Neural progenitor cell (in vitro differentiated cells): ENCODE measurements at regions not wholly inside any gene's neighbourhood (a gene's known extent, or its start where the extent isn't known, plus 50 kb on each side); places are given as distances from the start of the nearest gene placed in this dataset.

ENCODE experiments used
- DNase-seq: peaks from one replicate; pipeline ENCODE4 v3.0.0-alpha.2; 2016; ENCODE audit warnings: low spot score
- H2AFZ ChIP-seq: fragments of 200-600 bp; sonication (generic); replicated peaks from 2 replicates; pipeline ENCODE4 v1.6.1; 2016; ENCODE audit warnings: antibody characterized with exemption
- H3F3A ChIP-seq: fragments of 200-600 bp; sonication (generic); 2 replicates; pipeline ENCODE4 v1.6.1; 2016; ENCODE audit warnings: antibody characterized with exemption, low read depth
- H3K27ac ChIP-seq: fragments of 200-600 bp; sonication (generic); 2 replicates; pipeline ENCODE4 v1.5.1; 2016; ENCODE audit warnings: mild to moderate bottlenecking
- H3K27me3 ChIP-seq: fragments of 200-600 bp; sonication (generic); 2 replicates; pipeline ENCODE4 v1.6.1; 2016; ENCODE audit warnings: mild to moderate bottlenecking, moderate library complexity
- H3K36me3 ChIP-seq: fragments of 200-600 bp; sonication (generic); 2 replicates; pipeline ENCODE4 v1.5.1; 2016
- H3K4me1 ChIP-seq: fragments of 200-600 bp; sonication (generic); 2 replicates; pipeline ENCODE4 v1.6.1; 2016; ENCODE audit warnings: mixed run types
- H3K4me2 ChIP-seq: fragments of 200-600 bp; sonication (generic); 2 replicates; pipeline ENCODE4 v1.6.1; 2016
- H3K4me3 ChIP-seq: fragments of 200-600 bp; sonication (generic); 2 replicates; pipeline ENCODE4 v1.5.1; 2016
- H3K79me2 ChIP-seq: fragments of 200-600 bp; sonication (generic); 2 replicates; pipeline ENCODE4 v1.6.1; 2016; ENCODE audit warnings: low read depth
- H3K9ac ChIP-seq: fragments of 200-600 bp; sonication (generic); 2 replicates; pipeline ENCODE4 v1.6.1; 2016
- H3K9me3 ChIP-seq: fragments of 200-600 bp; sonication (generic); 2 replicates; pipeline ENCODE4 v1.5.1; 2016; ENCODE audit warnings: low read depth
- H4K20me1 ChIP-seq: fragments of 200-600 bp; sonication (generic); 2 replicates; pipeline ENCODE4 v1.6.1; 2016; ENCODE audit warnings: low read depth
- H3K27ac Mint-ChIP-seq: 3 replicates; pipeline ENCODE4 v1.8.0; 2021; ENCODE audit warnings: mixed read lengths
- H3K27me3 Mint-ChIP-seq: 2 replicates; pipeline ENCODE4 v1.8.0; 2022; ENCODE audit warnings: low read depth, mild to moderate bottlenecking, inconsistent platforms, moderate library complexity, mixed read lengths; ENCODE audit not compliant: insufficient read depth
- H3K36me3 Mint-ChIP-seq: 3 replicates; pipeline ENCODE4 v1.8.0; 2021; ENCODE audit warnings: mixed read lengths
- H3K4me1 Mint-ChIP-seq: 3 replicates; pipeline ENCODE4 v1.8.0; 2021; ENCODE audit warnings: mixed read lengths
- H3K4me3 Mint-ChIP-seq: 3 replicates; pipeline ENCODE4 v1.8.0; 2021; ENCODE audit warnings: mild to moderate bottlenecking, moderate library complexity, mixed read lengths
- H3K9me3 Mint-ChIP-seq: 3 replicates; pipeline ENCODE4 v1.8.0; 2020; ENCODE audit warnings: mixed read lengths
- CTCF ChIP-seq: fragments of 200-600 bp; sonication (generic); IDR thresholded peaks from 2 replicates; pipeline ENCODE4 v1.5.1; 2017; ENCODE audit warnings: antibody characterized with exemption, mild to moderate bottlenecking
- EZH2 ChIP-seq: fragments of 200-600 bp; sonication (generic); IDR thresholded peaks from 2 replicates; pipeline ENCODE4 v1.6.1; 2017; ENCODE audit warnings: antibody characterized with exemption, mild to moderate bottlenecking, moderate library complexity
- EZH2phosphoT487 ChIP-seq: fragments of 200-600 bp; sonication (generic); IDR thresholded peaks from 2 replicates; pipeline ENCODE4 v1.6.1; 2017; ENCODE audit warnings: antibody characterized with exemption

- H2AFZ ChIP-seq, result no peak overlapping the region
- H3K27ac Mint-ChIP-seq, result no peak overlapping the region
- H3K9me3 ChIP-seq, result no peaks in the 10 kb centered on the region
- no peak for TF ChIP-seq CTCF
- no peak for TF ChIP-seq EZH2phosphoT487
- no peak for TF ChIP-seq EZH2
- no peak for DNase-seq
- H3K4me1 Mint-ChIP-seq, result peaks cover 11% of the 10 kb centered on the region
- H3K4me3 Mint-ChIP-seq, result no peak overlapping the region
- H3K9ac ChIP-seq, result no peak overlapping the region
- no peaks in the 10 kb centered on the region for H3K4me1 ChIP-seq
- no peak overlapping the region for H3K27ac ChIP-seq
- no peaks in the 10 kb centered on the region for H3K27me3 Mint-ChIP-seq
- no peak overlapping the region for H3K4me3 ChIP-seq
- no peaks in the 10 kb centered on the region for H3K27me3 ChIP-seq
- no peaks in the 10 kb centered on the region for H3K36me3 Mint-ChIP-seq
- H3K36me3 ChIP-seq, result no peaks in the 10 kb centered on the region
- H3K79me2 ChIP-seq, result no peaks in the 10 kb centered on the region
- H4K20me1 ChIP-seq, result no peaks in the 10 kb centered on the region
- no peaks in the 10 kb centered on the region for H3F3A ChIP-seq
- no peak overlapping the region for H3K4me2 ChIP-seq
- H3K9me3 Mint-ChIP-seq, result no peaks in the 10 kb centered on the region
These were observed 228.1 kb downstream of the KCNC2 start for GRCh38 chr12:74981541-74981940.

- no peaks in the 10 kb centered on the region for H3K36me3 ChIP-seq
- H3K27ac ChIP-seq, result no peak overlapping the region
- Mint-ChIP-seq H3K27me3 (no peaks in the 10 kb centered on the region), H3K4me1 (peaks cover 11% of the 10 kb centered on the region), H3K9me3 (no peaks in the 10 kb centered on the region), H3K4me3 (no peak overlapping the region), H3K36me3 (no peaks in the 10 kb centered on the region), H3K27ac (no peak overlapping the region)
- H4K20me1 ChIP-seq, result no peaks in the 10 kb centered on the region
- H2AFZ ChIP-seq, result no peak overlapping the region
- H3K9ac ChIP-seq, result no peak overlapping the region
- H3K4me3 ChIP-seq, result no peak overlapping the region
- no peaks in the 10 kb centered on the region for H3K79me2 ChIP-seq
- H3F3A ChIP-seq, result no peaks in the 10 kb centered on the region
- TF ChIP-seq EZH2phosphoT487, result no peak
- no peak for TF ChIP-seq EZH2
- no peak for TF ChIP-seq CTCF
- H3K4me1 ChIP-seq, result no peaks in the 10 kb centered on the region
- no peak for DNase-seq
- no peaks in the 10 kb centered on the region for H3K9me3 ChIP-seq
- H3K4me2 ChIP-seq, result no peak overlapping the region
- no peaks in the 10 kb centered on the region for H3K27me3 ChIP-seq
These were observed 225.7 kb downstream of the KCNC2 start for GRCh38 chr12:74983917-74984316.

- TF ChIP-seq EZH2, result no peak
These were observed 225.0 kb downstream of the KCNC2 start for GRCh38 chr12:74984631-74985030.

GRCh38 chr12:74985293-74985985, 224.2 kb downstream of the KCNC2 start:
- Histone ChIP-seq H3K4me1 (no peaks in the 10 kb centered on the region), H3K4me2 (no peak overlapping the region), H3K9me3 (no peaks in the 10 kb centered on the region), H3K27ac (no peak overlapping the region), H3K9ac (no peak overlapping the region), H3K27me3 (no peaks in the 10 kb centered on the region), H3K36me3 (no peaks in the 10 kb centered on the region), H3K4me3 (no peak overlapping the region), H3F3A (no peaks in the 10 kb centered on the region), H2AFZ (no peak overlapping the region), H4K20me1 (no peaks in the 10 kb centered on the region), H3K79me2 (no peaks in the 10 kb centered on the region)
- H3K27me3 Mint-ChIP-seq, result no peaks in the 10 kb centered on the region
- TF ChIP-seq CTCF, result no peak
- no peak for TF ChIP-seq EZH2
- no peak for TF ChIP-seq EZH2phosphoT487
- H3K36me3 Mint-ChIP-seq, result no peaks in the 10 kb centered on the region
- H3K27ac Mint-ChIP-seq, result no peak overlapping the region
- no peaks in the 10 kb centered on the region for H3K9me3 Mint-ChIP-seq
- peaks cover 7% of the 10 kb centered on the region for H3K4me1 Mint-ChIP-seq
- no peak overlapping the region for H3K4me3 Mint-ChIP-seq
- DNase-seq, result no peak

More at GRCh38 chr12:74984631-74985030, 225.0 kb downstream of the KCNC2 start:
- Histone ChIP-seq H3K27ac (no peak overlapping the region), H3K9me3 (no peaks in the 10 kb centered on the region), H3K4me3 (no peak overlapping the region), H2AFZ (no peak overlapping the region), H3K79me2 (no peaks in the 10 kb centered on the region), H4K20me1 (no peaks in the 10 kb centered on the region), H3K4me2 (no peak overlapping the region), H3K9ac (no peak overlapping the region), H3F3A (no peaks in the 10 kb centered on the region), H3K4me1 (no peaks in the 10 kb centered on the region), H3K27me3 (no peaks in the 10 kb centered on the region), H3K36me3 (no peaks in the 10 kb centered on the region)
- no peaks in the 10 kb centered on the region for H3K27me3 Mint-ChIP-seq
- DNase-seq, result no peak
- peaks cover 11% of the 10 kb centered on the region for H3K4me1 Mint-ChIP-seq
- H3K9me3 Mint-ChIP-seq, result no peaks in the 10 kb centered on the region
- H3K4me3 Mint-ChIP-seq, result no peak overlapping the region
- no peaks in the 10 kb centered on the region for H3K36me3 Mint-ChIP-seq
- no peak overlapping the region for H3K27ac Mint-ChIP-seq
